Activated CD8-positive, alpha-beta T cell treated with anti-CD3 and anti-CD28 coated beads for 36 hours (primary cell): ENCODE measurements at regions not wholly inside any gene's neighbourhood (a gene's known extent, or its start where the extent isn't known, plus 50 kb on each side); places are given as distances from the start of the nearest gene placed in this dataset.

ENCODE experiments used
- ATAC-seq: fragments of 200-7000 bp; cut with Tn5 transposase; one replicate; pipeline ENCODE4 v1.10.0; 2021; ENCODE audit warnings: mild to moderate bottlenecking, moderate library complexity
- CTCF ChIA-PET: fragments of 350-600 bp; sonication (Branson Sonifier 250); formaldehyde crosslinking; loops from one replicate; lab custom pipeline; 2021; ENCODE audit warnings: antibody characterized with exemption; lab: Charles Lee
- POLR2A ChIA-PET: fragments of 350-600 bp; sonication (Branson Sonifier 250); formaldehyde crosslinking; loops from one replicate; lab custom pipeline; 2021; ENCODE audit warnings: antibody characterized with exemption; lab: Charles Lee
- DNase-seq: peaks from one replicate; pipeline ENCODE4 v3.0.0-alpha.2; 2020
- H3K27ac Mint-ChIP-seq: one replicate; pipeline ENCODE4 v1.8.0; 2021; ENCODE audit warnings: mild to moderate bottlenecking, mixed read lengths
- H3K27me3 Mint-ChIP-seq: one replicate; pipeline ENCODE4 v1.8.0; 2021; ENCODE audit warnings: mixed read lengths
- H3K36me3 Mint-ChIP-seq: one replicate; pipeline ENCODE4 v1.8.0; 2021; ENCODE audit warnings: low read depth, mixed read lengths
- H3K4me1 Mint-ChIP-seq: one replicate; pipeline ENCODE4 v1.8.0; 2021; ENCODE audit warnings: low read depth, mixed read lengths
- H3K4me3 Mint-ChIP-seq: one replicate; pipeline ENCODE4 v1.8.0; 2021; ENCODE audit warnings: mild to moderate bottlenecking, moderate library complexity, mixed read lengths
- H3K9me3 Mint-ChIP-seq: one replicate; pipeline ENCODE4 v1.8.0; 2021; ENCODE audit warnings: mixed read lengths
- intact Hi-C: fragments of 100-400 bp; cut with micrococcal nuclease; formaldehyde crosslinking; loops from one replicate; pipeline ENCODE4 v1.10.0; 2022
- TF ChIP-seq, protein P1 (sequence below): fragments of 200-600 bp; IDR thresholded peaks from one replicate; pipeline ENCODE4 v1.8.0; 2022; ENCODE audit warnings: antibody characterized with exemption, mild to moderate bottlenecking

DNA sequence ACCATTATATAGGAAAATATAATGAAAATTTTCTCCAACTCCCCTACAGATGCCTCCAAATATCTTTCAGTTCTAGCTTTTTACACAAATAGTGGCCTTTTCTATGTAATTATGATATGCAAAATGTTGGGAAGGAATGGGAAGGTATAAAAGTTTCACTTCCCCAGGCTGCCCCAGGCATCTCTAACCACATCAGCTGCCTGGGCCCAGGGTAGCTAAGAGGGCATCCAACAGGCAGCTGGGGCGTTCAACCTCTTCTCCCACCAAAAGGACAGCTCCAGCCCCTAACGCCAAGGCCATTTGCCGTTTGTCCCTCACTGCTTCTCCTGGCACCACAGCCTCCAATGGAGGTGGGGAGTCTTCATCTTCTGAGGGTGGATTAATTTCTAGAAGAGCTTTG lies 188.1 kb upstream of the TSC22D2 start:
- no peak overlapping the region for H3K27ac Mint-ChIP-seq
- no peaks in the 10 kb centered on the region for H3K36me3 Mint-ChIP-seq
- H3K4me3 Mint-ChIP-seq: no peak overlapping the region
- peaks cover 2% of the 10 kb centered on the region for H3K4me1 Mint-ChIP-seq
- ATAC-seq (no peak), DNase-seq (no peak)
- CTCF ChIA-PET: interaction anchor here (0.7 to 2.7 kb wide), 23 partner anchors 8 to 340 kb away, joined by 3 to 23 read pairs (median 4); no protein-coding TSS in a partner anchor
- POLR2A ChIA-PET: no interaction called here
- H3K9me3 Mint-ChIP-seq: no peaks in the 10 kb centered on the region
- TF ChIP-seq, protein P1, sequence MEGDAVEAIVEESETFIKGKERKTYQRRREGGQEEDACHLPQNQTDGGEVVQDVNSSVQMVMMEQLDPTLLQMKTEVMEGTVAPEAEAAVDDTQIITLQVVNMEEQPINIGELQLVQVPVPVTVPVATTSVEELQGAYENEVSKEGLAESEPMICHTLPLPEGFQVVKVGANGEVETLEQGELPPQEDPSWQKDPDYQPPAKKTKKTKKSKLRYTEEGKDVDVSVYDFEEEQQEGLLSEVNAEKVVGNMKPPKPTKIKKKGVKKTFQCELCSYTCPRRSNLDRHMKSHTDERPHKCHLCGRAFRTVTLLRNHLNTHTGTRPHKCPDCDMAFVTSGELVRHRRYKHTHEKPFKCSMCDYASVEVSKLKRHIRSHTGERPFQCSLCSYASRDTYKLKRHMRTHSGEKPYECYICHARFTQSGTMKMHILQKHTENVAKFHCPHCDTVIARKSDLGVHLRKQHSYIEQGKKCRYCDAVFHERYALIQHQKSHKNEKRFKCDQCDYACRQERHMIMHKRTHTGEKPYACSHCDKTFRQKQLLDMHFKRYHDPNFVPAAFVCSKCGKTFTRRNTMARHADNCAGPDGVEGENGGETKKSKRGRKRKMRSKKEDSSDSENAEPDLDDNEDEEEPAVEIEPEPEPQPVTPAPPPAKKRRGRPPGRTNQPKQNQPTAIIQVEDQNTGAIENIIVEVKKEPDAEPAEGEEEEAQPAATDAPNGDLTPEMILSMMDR: no peak
- intact Hi-C loops: loop anchor here (2.0 kb wide), 1 partner anchor 253 kb away; no protein-coding TSS in a partner anchor
- peaks cover 29% of the 10 kb centered on the region for H3K27me3 Mint-ChIP-seq

DNA sequence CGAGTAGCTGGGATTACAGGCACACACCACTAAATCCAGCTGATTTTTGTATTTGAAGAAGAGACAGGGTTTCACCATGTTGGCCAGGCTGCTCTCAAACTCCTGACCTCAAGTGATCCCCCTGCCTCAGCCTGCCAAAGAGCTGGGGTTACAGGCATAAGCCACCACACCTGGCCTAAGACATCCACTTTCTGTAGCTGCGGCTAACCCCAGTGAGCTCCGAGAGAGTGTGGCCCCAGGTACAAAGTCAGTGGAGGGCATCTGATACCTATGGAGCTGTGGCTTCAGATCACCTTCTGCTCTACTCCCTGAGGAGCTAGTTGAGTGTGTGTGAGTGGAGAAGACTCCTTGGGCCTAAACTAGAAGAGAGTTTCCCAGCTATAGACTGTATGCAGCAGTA lies 189.3 kb upstream of the TSC22D2 start:
- no peak overlapping the region for H3K4me3 Mint-ChIP-seq
- no peaks in the 10 kb centered on the region for H3K36me3 Mint-ChIP-seq
- H3K9me3 Mint-ChIP-seq: no peaks in the 10 kb centered on the region
- no peak overlapping the region for H3K27ac Mint-ChIP-seq
- TF ChIP-seq, protein P1: no peak
- DNase-seq (no peak), ATAC-seq (no peak)
- ChIA-PET CTCF (interaction anchor here (0.9 to 2.7 kb wide), 5 partner anchors 13 to 276 kb away, joined by 3 to 16 read pairs (median 3); no protein-coding TSS in a partner anchor), POLR2A (no interaction called here)
- peaks cover 2% of the 10 kb centered on the region for H3K4me1 Mint-ChIP-seq
- intact Hi-C loops: no loop called here
- peaks cover 23% of the 10 kb centered on the region for H3K27me3 Mint-ChIP-seq

DNA sequence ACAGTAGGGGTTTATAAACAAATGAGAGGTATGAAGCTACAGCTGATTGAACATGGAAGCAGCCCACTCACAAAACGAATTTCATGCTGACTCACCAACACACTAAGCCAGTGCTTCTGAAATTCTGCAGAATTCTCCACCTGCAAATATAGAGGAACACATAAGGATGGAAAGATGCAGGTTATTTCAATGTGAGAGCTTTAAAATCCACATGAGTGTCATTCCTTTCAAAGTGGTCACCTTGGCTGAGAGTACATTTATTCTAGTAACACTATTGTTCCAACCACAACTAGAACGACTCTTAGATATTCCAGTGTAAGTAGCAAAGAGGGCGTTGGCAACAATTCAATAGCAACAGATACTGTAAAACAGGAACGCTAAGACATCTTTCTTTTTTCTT lies 189.9 kb upstream of the TSC22D2 start:
- DNase-seq (no peak), ATAC-seq (no peak)
- no peak overlapping the region for H3K27ac Mint-ChIP-seq
- H3K4me1 Mint-ChIP-seq: peaks cover 2% of the 10 kb centered on the region
- H3K9me3 Mint-ChIP-seq: no peaks in the 10 kb centered on the region
- ChIA-PET POLR2A (no interaction called here), CTCF (interaction anchor here (1.2 to 1.7 kb wide), 3 partner anchors 12 to 251 kb away, joined by 3 to 6 read pairs (median 3); no protein-coding TSS in a partner anchor)
- H3K36me3 Mint-ChIP-seq: no peaks in the 10 kb centered on the region
- peaks cover 18% of the 10 kb centered on the region for H3K27me3 Mint-ChIP-seq
- intact Hi-C loops: no loop called here
- H3K4me3 Mint-ChIP-seq: no peak overlapping the region
- TF ChIP-seq, protein P1: no peak

DNA sequence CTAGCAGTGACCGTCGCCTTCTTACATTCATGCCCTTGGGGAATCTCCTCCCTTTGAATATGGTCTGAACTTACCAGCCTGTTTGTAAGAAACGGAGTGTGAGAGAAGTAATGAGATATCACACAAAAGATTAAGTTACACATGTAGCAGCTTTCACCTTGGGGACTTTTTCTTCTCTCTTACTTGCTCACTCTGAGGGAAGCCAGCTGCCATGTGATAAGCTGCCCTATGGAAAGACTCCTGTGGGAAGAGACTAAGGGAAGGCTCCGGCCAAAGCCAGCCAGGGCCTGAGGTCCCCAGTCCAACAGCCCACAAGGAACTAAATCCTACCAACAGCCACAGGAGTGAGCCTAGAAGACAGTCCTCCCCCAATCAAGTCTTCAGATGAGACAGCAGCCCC lies 190.4 kb upstream of the TSC22D2 start:
- intact Hi-C loops: no loop called here
- Mint-ChIP-seq H3K36me3 (no peaks in the 10 kb centered on the region), H3K4me1 (peaks cover 2% of the 10 kb centered on the region), H3K27ac (no peak overlapping the region), H3K9me3 (no peaks in the 10 kb centered on the region), H3K4me3 (no peak overlapping the region), H3K27me3 (peaks cover 18% of the 10 kb centered on the region)
- ATAC-seq (no peak), DNase-seq (no peak)
- CTCF ChIA-PET: interaction anchor here (1.3 to 2.3 kb wide), 3 partner anchors 10 to 250 kb away, joined by 3 to 6 read pairs (median 5); no protein-coding TSS in a partner anchor
- POLR2A ChIA-PET: no interaction called here
- TF ChIP-seq, protein P1: no peak

DNA sequence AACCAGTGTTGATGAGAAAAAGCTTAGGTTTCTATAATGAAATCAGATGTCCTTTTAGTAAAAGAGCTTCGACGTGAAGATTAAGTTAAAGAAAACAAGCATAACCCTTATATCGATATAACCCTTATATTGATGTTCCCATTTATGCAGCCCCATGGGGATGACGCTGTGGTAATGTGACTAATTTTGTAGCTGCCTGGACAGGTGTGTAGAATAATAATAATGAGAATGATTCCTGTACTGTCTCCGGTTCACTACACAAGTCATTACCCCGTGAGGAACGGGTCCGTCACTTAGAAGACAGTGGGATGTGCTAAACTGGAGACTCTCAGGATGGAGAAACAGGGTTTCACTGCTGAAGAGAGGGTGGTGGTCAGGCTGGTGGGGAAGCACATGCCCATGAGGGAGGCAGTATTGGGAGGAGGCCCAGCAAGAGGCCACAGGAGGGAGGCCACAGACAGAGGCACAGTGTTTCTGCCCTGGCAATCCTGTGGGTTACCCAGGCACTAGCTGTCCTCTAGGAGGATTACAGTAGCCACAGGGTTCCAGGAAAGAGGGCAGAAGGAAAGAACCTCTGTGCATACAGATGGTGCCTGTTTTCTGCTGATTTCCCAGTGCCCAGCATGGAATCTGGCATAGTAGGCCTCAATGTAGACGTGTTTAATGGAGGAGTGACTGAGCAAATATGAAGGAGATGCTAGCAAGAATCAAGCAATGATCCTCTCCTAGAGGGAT lies 191.1 kb upstream of the TSC22D2 start:
- DNase-seq (no peak), ATAC-seq (no peak)
- Mint-ChIP-seq H3K27ac (no peak overlapping the region), H3K9me3 (no peaks in the 10 kb centered on the region), H3K36me3 (no peaks in the 10 kb centered on the region), H3K27me3 (peaks cover 16% of the 10 kb centered on the region), H3K4me1 (peaks cover 2% of the 10 kb centered on the region), H3K4me3 (no peak overlapping the region)
- TF ChIP-seq, protein P1: no peak
- CTCF ChIA-PET: interaction anchor here (1.7 to 2.3 kb wide), 2 partner anchors 10 to 250 kb away, joined by 5 to 6 read pairs; no protein-coding TSS in a partner anchor
- intact Hi-C loops: no loop called here
- POLR2A ChIA-PET: no interaction called here
